NCI-H524 (cell line): ENCODE measurements at regions not wholly inside any gene's neighbourhood (a gene's known extent, or its start where the extent isn't known, plus 50 kb on each side); places are given as distances from the start of the nearest gene placed in this dataset.

ENCODE experiments used
- DNase-seq, 2 experiments: peaks; one replicate each; lab custom pipeline; 2025; lab: John Stamatoyannopoulos, UW

DNA sequence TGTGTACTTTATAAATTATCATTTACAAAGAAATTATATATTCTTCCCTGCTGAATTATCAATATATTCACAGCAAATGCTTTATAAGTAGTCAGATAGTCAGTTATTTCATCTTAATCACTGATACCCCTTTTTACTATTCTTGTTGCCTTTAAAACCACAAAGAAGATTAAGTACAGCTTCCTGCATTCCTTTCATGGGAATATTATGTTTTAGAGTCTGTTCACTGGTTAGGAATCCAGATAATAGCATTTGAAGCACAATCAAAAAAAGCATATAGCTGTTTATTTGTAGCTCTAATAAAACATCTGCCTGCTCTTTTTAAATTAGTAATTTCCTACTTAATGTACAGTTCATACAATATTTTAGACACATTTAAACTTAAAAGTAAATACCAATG is 508.9 kb downstream of the FBXO15 start:
- DNase-seq, result peak in 1 of 2 experiments; percentile 15

DNA sequence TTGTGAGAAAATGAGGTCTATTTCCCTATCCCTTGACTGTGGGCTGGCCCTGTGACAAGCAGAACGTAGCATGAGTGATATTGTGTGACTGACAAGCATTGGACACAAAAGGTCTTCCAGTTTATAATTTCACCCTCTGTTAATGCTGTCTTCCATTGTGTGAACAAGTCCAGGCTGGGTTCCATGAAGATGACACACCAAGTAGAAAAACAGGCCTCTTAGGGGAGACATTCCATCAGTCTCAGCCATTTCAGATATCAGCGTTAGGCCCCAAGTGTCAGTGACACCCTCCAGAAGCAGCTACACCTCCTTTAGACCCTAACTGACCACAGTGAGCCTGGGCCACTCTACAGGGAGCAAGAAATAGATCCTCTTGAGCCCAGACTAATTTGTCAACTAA is 511.3 kb downstream of the FBXO15 start:
- DNase-seq, result no peak

DNA sequence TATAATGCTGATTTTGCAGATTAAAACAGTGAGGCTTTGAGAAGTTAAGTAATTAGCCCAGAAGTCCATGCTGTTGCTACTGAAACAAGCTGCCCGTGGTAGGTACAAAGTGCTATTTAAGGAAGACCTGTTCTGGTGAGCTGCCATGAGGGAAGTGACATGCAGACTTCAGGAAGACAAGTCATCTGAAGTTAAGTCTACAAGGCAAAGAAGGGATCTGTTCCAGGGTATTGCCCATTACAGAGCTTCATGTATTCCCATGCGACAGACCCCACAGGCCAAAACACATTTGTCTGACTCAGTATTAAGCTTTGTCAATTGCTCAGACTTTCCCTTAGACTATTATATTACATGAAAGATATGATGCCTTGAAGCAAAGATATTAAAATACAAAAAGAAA is 520.8 kb downstream of the FBXO15 start:
- no peak for DNase-seq

DNA sequence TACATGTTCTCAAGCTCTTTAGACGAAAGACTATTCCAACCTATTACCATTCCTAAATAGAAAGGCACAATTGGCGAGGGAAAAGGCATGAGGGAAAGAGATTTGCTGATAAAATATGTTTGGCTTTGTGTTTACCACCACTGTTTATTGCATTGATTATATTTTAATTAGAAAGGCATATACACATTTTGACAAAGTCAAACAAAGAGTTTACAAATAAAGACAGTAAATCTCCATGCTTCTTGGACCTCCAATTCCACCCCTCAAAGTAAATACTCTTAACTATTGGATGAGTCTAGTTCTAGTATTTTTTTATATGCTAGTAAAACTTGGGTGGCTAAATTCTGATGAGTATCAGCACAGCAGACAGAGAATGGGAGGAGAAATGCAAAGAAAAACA is 521.4 kb downstream of the FBXO15 start:
- no peak for DNase-seq

DNA sequence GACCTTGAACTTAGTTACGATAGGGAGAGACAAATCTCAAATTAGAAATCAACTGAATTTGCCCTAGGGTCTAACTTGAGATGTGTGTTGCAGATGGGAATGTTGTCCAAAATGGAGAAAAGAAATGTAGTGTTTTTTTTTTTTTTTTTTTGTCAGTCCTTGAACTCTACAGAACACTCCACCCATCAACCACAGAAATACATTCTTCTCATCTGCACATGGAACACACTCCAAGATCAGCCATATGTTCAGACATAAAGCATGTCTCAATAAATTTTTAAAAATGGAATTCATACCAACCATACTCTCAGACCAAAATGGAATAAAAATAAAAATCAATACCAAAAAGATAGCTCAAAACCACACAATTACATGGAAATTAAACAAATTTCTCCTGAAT is 526.5 kb downstream of the FBXO15 start:
- DNase-seq, result no peak

DNA sequence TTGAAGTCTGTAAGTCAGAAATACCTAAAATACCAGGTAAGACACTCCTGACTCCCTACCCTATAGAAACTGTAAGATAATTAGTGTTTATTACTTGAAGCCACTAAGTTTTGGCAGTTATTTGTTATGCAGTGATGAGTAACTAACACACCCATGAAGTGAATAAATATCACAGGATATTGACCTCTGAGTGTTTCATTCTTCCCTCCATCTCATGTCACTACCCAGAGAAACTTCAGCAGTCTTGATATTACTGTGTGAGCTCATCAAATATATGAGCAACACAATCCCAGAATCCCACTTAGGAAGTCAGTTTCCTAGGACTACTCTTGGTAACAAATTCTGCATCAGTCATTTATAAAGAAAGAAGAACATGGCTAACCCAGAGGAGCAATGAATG is 529.7 kb downstream of the FBXO15 start:
- no peak for DNase-seq

DNA sequence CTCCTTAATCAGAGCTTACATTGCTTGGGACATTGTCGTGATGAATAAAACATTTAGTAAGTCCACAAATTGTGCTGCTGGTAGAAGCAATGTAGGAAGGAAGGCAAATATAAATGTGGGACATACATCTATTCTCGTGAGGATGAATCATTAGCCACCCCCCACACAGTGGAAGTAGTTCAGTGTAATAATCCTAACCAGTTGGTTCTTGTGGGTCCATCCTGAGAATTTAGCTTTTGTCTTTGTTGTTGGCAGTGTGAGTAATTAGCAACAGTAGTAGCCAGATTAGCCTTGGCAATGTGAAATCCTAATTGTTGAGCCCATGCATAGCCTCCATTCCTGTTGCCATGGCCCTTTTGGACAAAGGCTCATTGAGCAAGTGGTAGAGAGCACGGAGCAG is 532.1 kb downstream of the FBXO15 start:
- no peak for DNase-seq

DNA sequence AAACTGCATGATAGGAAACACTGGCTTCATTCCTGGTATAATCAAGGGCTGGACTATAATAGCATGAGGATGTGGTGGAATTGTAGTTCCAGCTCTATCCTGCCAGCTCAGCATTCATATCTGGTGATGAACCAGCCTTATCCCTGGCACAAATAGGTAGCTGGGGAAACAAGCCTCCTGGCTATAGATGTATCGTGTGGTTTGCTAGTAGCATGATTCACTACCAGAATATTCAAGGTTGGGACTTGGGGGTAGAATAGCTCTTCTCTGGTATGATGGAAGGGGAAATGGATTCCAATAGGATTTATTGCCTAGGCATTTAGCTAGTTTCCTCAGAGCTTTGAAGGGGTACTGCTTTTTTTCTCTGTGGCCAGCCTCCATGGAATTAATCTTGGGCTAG is 532.8 kb downstream of the FBXO15 start:
- DNase-seq, result no peak

DNA sequence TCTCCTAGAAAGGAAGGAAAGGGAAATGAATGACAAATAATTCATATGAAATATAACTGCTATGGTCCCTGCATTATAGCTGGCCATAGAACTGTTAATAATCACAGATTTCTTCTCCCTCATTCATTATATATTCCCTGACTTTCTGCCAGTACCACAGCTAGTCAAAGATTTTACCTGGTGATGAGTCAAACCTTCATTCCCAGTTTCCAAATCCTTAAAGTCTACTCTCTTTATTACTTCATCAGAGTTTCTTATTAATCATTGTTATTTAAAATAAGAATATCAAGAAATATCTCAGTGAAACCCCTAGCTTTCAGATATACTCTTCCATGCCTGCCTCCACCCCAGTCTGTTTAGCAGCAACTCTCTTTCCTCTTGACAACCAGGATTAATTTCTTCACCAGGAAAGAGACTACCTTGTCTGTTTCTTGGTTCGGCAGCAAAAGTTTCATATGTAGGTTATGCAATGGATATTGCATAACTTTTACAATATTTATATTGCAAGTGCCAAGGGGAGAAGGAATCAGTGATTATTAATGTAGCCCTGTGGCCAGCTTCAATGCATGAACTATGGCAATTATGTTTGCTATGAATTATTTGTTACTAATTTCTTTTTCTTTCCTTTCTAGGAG is 533.8 kb downstream of the FBXO15 start:
- DNase-seq, result no peak

DNA sequence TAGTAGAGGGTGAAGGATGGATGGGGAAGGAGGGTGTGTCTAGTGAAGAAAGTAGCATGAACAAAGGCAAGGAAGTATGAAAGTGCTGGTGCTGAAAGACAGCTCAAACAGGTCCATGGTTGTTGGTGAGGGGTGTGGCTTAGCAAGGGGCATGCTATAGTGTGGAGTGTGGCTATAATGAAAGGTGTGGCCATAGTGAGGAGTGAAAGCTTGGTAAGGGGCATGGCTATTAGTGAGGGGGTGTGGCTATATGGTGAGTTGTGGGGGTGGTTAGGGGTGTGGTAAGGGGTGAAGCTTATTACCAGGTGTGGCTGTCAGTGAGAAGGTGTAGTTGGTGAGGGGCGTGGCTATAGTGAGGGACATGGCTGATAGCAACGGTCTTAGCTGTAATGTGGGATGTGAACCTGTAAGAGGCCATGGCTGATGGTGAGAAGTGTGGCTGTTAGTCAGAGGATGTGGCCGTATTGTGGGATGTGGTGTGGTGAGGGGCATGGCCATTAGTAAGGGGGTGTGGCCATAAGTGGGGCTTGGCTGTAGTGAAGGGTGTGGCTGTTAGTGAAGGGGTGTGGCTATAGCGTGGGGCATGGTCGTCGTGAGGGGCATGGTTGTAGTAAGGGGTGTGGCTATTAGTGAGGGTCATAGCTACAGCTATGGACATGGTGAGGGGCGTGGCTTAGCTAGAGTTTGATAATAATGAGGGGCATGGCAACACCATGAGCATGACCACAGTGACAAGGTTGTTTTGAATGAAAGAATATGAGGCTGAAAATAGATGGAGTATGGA is 549.6 kb downstream of the FBXO15 start:
- no peak for DNase-seq

DNA sequence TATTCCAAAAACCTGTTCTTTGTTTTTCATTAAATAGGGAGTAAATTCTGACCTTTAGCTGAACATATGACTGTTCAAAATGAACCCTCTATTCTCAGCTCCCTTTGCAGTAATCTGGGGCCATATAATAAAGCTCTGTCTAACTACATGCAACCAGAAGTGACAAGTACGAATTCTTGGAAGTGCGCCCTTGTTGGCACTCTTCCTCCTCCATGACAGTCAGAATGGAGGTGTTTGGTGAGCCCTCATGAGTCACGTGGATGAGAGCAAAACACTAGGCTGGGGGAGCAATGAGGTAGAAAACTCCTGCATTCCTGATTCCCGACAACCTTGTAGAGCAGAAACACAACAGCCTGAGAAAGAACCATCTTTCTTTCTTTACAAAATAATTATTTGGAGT is 552.9 kb downstream of the FBXO15 start:
- no peak for DNase-seq

DNA sequence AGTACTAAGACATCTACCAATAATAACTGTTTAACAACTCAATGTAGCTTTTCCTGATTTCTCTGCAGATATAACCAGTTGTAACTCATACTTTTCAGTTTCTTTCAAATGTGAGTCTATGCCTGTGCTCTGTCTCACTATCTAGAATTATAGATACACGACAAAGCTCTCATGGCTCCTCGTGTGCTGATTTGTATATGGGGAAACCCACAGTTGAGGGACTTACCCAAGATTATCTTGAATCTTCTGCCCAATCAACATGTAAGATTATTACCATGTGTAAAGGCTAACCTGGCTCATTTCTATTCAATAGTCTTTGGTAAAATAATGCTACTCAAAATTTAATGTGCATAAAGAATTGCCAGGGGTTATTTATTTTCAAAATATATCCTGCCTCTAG is 554.4 kb downstream of the FBXO15 start:
- no peak for DNase-seq

DNA sequence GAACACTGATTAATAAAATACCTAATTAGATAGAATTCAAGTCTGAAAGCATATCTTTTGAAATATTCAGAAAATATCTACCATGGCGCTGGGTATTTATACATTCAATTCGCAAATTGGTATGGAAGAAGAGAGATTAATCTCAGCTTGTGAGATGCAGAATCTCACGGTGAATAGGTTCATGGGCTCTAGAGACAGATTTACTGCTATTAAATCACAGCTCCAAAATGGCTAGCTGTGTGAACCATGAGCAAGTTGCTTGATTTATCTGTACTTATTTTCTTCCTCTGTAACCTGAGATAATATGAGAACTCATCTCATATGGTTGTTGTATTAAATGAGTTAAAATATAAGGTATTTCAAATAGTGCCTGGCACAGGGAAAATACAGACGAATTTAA is 556.7 kb downstream of the FBXO15 start:
- DNase-seq, result no peak

DNA sequence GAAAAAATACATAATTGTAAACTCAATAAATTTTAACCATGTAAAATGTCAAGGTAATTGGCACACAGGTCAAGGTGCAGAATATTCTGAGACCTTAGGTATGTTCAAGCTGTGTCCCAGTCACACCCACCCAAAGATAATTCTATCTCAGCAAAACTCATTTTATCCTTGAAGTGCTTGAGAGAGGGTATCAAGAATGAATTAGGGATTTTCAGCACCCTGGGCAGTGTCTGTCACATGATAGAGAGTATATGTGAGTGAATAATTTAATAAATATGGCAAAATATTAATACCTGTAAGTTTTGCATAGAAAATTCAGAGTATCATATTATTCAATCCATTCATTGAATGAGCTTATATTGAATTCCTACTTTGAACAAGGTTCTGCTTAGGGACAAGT is 567.9 kb downstream of the FBXO15 start:
- no peak for DNase-seq

DNA sequence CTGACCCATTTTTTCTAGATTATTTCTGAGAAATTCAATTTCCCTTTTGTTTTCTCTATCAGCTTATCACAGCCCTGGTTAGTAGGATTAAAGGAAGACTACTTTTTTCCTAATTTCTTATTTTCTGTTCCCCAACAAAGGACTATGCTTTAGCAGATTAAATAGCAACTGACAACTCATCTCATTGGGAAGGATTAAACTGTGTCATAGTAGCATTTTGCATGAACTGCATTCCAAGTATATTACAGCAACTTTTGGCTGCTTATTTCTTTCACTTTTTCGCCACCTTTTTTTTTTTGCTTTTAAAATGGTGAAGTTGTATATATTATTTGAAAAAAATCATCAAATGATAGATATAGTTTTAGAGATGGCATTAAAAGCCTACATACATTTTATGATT is 570.3 kb downstream of the FBXO15 start:
- no peak for DNase-seq

DNA sequence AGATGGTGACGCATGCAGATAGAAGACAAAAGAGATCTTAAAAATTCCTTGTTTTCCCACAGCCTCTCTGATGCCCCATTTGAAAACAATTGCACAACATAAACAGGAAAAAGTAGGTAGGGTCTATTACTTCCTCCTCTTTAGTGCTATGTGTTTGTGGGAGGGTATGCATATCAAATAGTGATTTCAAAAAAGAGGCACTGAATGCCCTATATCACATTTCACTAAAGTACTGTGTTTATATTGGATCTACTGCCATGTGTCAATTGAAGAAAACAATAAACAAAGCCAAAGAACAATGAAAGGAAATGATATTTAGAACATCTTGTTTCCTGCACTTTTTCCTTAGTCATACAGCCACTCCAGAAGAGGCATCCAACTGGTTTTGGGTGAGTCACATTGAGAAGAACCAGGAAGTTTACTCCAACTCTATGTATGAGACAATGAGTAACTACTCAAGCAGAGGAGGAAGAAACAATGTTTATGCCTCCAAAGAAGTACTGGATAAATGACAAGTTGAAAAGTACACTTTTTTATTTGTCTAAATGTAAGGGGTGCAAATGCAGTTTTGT is 583.6 kb downstream of the FBXO15 start:
- DNase-seq, result no peak

DNA sequence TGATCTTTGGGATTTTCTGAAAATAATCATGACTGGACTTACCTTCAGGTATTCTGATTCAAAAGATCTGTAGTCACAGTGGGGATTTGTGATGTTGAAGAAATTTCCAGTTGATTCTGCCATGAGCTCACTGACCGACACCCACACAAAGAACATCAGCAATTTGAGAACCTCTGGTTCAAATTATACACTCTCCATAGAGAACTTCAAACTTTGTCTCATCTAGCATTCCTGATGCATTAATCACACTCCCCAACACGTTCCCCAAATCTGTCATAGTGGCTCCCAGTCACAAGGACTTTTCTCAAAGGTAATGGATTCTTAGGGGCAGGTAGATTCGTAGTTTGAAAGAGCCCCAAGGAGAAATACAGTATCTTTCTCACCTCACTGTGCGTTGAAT is 584.3 kb downstream of the FBXO15 start:
- no peak for DNase-seq

DNA sequence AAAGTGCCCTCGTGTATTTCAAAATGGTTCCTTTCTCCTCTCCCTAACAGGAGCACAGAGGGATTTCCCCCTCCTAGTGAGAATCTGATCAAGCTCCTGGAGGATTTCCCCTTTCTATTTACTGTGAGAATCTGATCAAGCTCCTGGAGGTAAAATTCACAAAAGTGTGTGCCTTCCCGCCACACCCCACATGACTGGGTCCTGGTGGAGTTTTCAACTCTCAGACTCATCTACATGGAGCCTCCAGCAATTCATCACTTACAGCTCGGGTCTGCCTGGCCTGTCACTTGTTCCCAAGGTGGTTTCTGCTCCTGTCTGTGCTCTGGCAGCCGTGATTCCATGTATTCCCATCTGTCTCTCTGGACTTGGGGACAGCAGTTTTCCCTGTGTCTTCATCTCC is 590.7 kb downstream of the FBXO15 start:
- no peak for DNase-seq

DNA sequence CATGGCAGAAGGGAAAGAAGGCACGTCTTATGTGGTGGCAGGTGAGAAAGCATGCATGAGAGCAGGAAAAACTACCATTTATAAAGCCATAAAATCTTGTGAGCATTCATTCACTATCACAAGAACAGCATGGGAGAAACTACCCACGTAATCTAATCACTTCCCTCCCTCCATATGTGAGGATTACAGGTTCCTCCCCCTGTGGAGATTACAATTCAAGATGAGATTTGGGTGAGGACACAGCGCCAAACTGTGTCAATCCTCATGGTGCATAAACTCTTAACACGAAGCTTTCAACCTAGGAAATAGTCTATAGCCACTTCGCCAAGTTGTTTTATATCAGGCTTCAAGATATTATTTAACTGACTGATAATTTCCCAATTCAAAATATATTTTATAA is 595.5 kb downstream of the FBXO15 start:
- DNase-seq, result peak in 1 of 2 experiments; percentile 54

DNA sequence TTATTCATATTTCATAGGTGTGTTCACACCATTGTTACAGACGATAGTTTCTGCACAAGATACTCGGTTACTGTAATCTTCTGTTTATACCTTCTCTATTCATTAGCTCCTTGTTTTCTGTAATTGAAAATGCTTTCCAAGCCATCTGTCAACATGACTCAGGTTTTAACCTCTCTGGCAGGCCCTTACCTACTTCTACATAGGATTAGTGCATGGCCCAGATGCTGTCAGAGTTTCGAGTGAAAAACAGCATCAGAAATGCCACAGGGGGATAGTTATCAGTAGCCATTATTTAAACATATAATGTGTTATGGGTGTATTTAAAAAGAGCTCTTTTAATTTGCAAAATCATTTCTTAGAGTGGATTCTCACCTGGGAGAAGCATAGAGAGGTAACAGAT is 596.4 kb downstream of the FBXO15 start:
- peak; percentile 80 to 94 for DNase-seq

DNA sequence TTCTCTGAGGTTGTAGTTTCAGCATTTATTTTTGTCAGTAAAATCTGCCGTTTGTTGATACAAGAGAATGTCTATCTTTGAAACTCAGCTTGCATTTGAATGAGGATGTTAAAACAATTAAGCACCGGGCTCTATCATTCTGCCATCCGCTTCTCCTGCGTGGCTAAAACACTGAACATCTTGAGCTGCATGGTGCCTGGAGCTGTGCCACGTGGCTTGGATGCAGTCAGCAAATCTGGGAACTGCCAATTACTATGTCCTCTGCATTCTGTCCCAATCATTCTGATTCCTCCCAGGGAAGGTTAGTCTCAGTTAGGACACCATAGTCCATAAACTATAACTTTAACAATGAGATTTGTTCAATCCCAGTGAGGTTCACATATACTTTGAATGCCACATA is 598.4 kb downstream of the FBXO15 start:
- no peak for DNase-seq

DNA sequence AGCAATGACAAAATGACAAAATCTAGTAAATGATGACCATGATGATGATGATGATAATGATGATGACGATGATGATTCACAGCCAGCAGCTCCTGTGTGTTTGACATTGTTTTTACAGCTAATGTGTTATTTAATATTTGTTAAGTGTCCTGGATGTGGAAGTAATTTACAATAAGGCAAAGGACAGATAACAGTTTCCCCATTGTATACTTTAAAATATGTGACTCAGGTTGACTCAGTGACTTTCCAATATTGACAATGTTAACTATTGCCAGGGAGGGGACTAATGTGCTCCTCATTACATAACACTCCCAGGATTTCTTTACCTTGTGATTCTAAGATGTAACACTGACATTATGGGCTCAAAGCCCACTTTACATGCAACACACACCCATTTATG is 602.2 kb downstream of the FBXO15 start:
- no peak for DNase-seq

DNA sequence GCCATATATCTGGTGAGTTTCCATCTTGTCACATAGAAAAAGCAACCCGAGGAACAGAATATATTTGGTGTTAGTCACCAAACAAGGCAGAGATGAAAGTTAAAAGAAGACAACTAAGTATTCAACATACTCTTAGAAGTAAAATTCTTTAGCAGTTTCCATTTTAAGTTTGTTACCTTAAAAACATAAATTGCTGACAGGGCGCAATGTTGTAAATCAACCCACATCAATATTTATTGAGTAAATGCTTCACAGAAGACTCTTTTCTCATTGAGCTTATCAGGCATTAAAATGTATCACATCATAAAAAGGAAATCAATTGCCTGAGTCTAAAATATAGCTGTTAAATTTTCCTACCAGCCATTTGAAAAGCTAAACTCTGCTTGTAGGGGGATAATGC is 603.0 kb downstream of the FBXO15 start:
- DNase-seq, result no peak

DNA sequence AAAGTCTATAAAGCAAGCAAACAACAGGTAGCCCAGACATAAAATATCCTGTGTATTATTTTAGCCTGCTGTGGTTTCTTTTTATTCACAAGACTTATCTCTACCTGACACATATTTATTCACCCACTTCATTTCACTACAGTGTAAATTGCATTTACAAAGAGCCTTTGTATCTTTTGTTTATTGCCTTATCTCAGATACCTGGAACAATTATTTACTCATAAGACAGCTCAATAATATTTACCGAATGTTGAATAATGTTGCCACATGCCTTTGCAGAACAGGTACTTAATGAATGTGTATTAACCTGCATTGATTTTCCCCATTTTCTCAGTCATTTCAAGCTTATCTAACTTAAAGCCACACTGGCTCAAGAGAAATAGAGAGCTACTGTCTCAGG is 603.6 kb downstream of the FBXO15 start:
- DNase-seq, result no peak
